ENCODE measurements at regions not wholly inside any gene's neighbourhood (a gene's known extent, or its start where the extent isn't known, plus 50 kb on each side); places are given as distances from the start of the nearest gene placed in this dataset.

GRCh38 chr14:29316936-29317335, 550.3 kb downstream of the FOXG1 start:
- H3K79me1 ChIP-seq (ENCODE audit: insufficient read depth, low read depth, low read length, poor library complexity, severe bottlenecking), result no peaks in the 10 kb centered on the region
- Mint-ChIP-seq H3K4me1 (no peaks in the 10 kb centered on the region), H3K27ac (no peak overlapping the region), H3K4me3 (no peak overlapping the region), H3K27me3 (ENCODE audit: low read depth) (no peaks in the 10 kb centered on the region; the same call in 1 of the 2 replicates), H3K36me3 (ENCODE audit: insufficient read depth in 1 of 3, low read depth in 3 of 3) (peaks cover 0 to 31% (median 0%) of the 10 kb centered on the region in 3 experiments; a peak in 2 of 7 replicates), H3K9me3 (peaks cover 0 to 7% of the 10 kb centered on the region in 2 experiments; a peak in 2 of 5 replicates)
- no peak overlapping the region for H3K4ac ChIP-seq (ENCODE audit: low read depth, low read length)
- no peaks in the 10 kb centered on the region for H3K9me3 ChIP-seq (ENCODE audit: control insufficient read depth, low read depth, low read length)
- H3T11ph ChIP-seq (ENCODE audit: low read length), result no peak overlapping the region
- H4K20me1 ChIP-seq (ENCODE audit: control insufficient read depth, insufficient read depth, insufficient read length), result no peaks in the 10 kb centered on the region
- no CpG with 5 or more reads among the region's 2 CpGs for WGBS (ENCODE audit: extremely low coverage, insufficient read length, low lambda C conversion rate)
- H2AFZ ChIP-seq (ENCODE audit: low read length), result no peak overlapping the region
- H3K23me2 ChIP-seq (ENCODE audit: insufficient read length, low read depth, low read length, poor library complexity, severe bottlenecking), result no peaks in the 10 kb centered on the region
- no peak overlapping the region for H4K5ac ChIP-seq (ENCODE audit: insufficient read length, low read depth, low read length)
- H4K8ac ChIP-seq (replicated peaks; ENCODE audit: insufficient read length, low read depth, low read length), result no peak overlapping the region
- no peak overlapping the region for H2BK120ac ChIP-seq (ENCODE audit: low read depth, low read length, poor library complexity, severe bottlenecking)
- H3K56ac ChIP-seq (ENCODE audit: insufficient read length, low read depth, low read length), result no peak overlapping the region
- H3K79me2 ChIP-seq (ENCODE audit: insufficient read depth, low read length), result no peaks in the 10 kb centered on the region
- H3K18ac ChIP-seq (ENCODE audit: insufficient read length, low read depth, low read length), result no peak overlapping the region
- H3K27ac ChIP-seq (ENCODE audit: insufficient read length, low read depth, low read length), result no peak overlapping the region
- no peaks in the 10 kb centered on the region for H3K27me3 ChIP-seq (ENCODE audit: insufficient read depth, low read length)
- no peak overlapping the region for H2BK20ac ChIP-seq (ENCODE audit: low read depth, low read length, poor library complexity, severe bottlenecking)
- H2AK5ac ChIP-seq (ENCODE audit: insufficient read length, low read length), result no peak overlapping the region
- no peak for TF ChIP-seq CTCF (conservative IDR thresholded peaks at IDR 0.05)
- no peak overlapping the region for H3K9ac ChIP-seq (ENCODE audit: extremely low read depth, insufficient read length, low read length)
- H3K23ac ChIP-seq (ENCODE audit: insufficient read length, low read depth, low read length), result no peak overlapping the region
- H3K14ac ChIP-seq (ENCODE audit: insufficient read depth, low read length), result no peak overlapping the region
- no peak for DNase-seq
- H4K91ac ChIP-seq (ENCODE audit: insufficient read length, low read depth, low read length), result no peak overlapping the region
- H3K4me1 ChIP-seq (ENCODE audit: insufficient read depth, low read length), result no peaks in the 10 kb centered on the region
- H2BK12ac ChIP-seq (ENCODE audit: insufficient read length, low read depth, low read length), result no peak overlapping the region
- H3K4me2 ChIP-seq (ENCODE audit: insufficient read depth, insufficient read length, low read length), result no peak overlapping the region
- H2BK15ac ChIP-seq (ENCODE audit: low read depth, low read length), result no peak overlapping the region
- no peak overlapping the region for H2BK5ac ChIP-seq (ENCODE audit: insufficient read length, low read length)

Measured in H9 (cell line).